ENCODE measurements at regions not wholly inside any gene's neighbourhood (a gene's known extent, or its start where the extent isn't known, plus 50 kb on each side); places are given as distances from the start of the nearest gene placed in this dataset.
"Not testable (repeated sequence)": the region's sequence is repeated elsewhere in the genome, so short reads cannot be mapped to it uniquely, and the experiment has no call there.

DNA sequence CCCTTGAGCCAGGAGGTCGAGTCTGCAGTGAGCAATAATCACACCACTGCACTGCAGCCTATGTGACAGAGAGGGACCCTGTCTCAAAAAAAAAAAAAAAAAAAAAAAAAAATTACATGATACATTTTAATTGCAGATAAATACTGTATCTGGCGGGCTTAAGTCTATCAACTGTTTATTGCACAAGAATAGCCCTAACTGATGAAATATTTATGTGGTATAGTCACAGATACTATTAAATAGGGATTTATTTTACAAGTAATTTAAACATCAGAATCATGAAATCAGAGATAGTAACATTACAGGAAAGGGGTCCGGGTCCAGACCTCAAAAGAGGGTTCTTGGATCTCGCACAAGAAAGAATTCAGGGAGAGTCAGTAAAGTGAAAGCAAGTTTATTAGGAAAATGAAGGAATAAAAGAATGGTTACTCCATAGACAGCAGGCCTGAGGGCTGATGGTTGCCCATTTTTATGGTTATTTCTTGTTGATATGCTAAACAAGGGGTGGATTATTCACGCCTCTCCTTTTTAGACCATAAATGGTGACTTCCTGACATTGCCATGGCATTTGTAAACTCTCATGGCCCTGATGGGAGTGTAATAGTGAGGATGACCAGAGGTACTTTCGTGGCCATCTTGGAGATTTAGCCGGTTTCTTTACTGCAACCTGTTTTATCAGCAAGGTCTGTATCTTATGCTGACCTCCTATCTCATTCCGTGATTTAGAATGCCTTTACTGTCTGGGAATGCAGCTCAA, 166.6 kb downstream of the PMAIP1 start:
- Histone ChIP-seq H3K18ac (ENCODE audit: low read length) (no peak overlapping the region), H2BK120ac (ENCODE audit: low read depth, low read length) (no peak overlapping the region), H4K8ac (ENCODE audit: low read depth, low read length) (no peak overlapping the region), H3K4me3 (ENCODE audit: low read length) (no peak overlapping the region), H2BK5ac (ENCODE audit: low read length) (no peak overlapping the region), H2BK15ac (replicated peaks; ENCODE audit: low read depth) (no peak overlapping the region), H4K5ac (ENCODE audit: low read length) (no peak overlapping the region), H3K56ac (ENCODE audit: low read length) (no peak overlapping the region), H3K27ac (ENCODE audit: low read depth, low read length) (no peak overlapping the region), H3K23ac (ENCODE audit: low read length) (no peak overlapping the region), H3K36me3 (ENCODE audit: control insufficient read depth, insufficient read depth, low read length) (no peaks in the 10 kb centered on the region), H3K79me1 (ENCODE audit: low read length) (no peaks in the 10 kb centered on the region), H3K4ac (ENCODE audit: low read depth, low read length) (no peak overlapping the region), H3K4me1 (ENCODE audit: control insufficient read depth, low read depth, low read length) (no peaks in the 10 kb centered on the region), H3K9ac (ENCODE audit: low read length) (no peak overlapping the region), H2AK5ac (ENCODE audit: low read length) (no peak overlapping the region), H3K27me3 (ENCODE audit: insufficient read depth, low read length, poor library complexity) (no peaks in the 10 kb centered on the region), H3K79me2 (ENCODE audit: control insufficient read depth, insufficient read depth, low read length) (no peaks in the 10 kb centered on the region), H3K4me2 (ENCODE audit: low read length) (no peak overlapping the region)
- WGBS (ENCODE audit: extremely low coverage, insufficient coverage, low lambda C conversion rate), result no CpG with 5 or more reads among the region's 8 CpGs
- peak; percentile 59 for DNase-seq

DNA sequence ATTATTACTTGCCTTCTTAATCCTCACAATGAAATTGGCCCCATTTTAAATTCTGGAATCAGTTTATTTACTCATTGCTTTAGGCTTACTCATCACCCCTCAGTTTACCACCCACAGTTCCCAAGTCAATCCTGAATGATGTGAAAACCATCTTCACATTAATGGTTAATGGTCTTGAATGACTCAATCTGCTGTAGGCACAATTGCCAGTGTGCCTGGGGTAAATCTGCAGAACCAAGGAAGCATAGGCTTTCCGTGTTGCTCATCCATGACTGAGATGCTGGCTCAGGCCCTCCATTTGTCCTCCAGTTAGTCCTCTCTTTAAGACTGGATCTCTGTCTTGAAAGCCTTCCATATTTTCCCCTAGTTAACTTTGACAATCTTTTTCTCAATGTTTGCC, 164.5 kb downstream of the PMAIP1 start:
- Histone ChIP-seq H3K27me3 (ENCODE audit: insufficient read depth, low read length, poor library complexity) (no peaks in the 10 kb centered on the region), H4K8ac (ENCODE audit: low read depth, low read length) (no peak overlapping the region), H2BK5ac (ENCODE audit: low read length) (no peak overlapping the region), H3K27ac (ENCODE audit: low read depth, low read length) (no peak overlapping the region), H3K9ac (ENCODE audit: low read length) (no peak overlapping the region), H3K79me1 (ENCODE audit: low read length) (no peaks in the 10 kb centered on the region), H3K4me2 (ENCODE audit: low read length) (no peak overlapping the region), H2BK120ac (ENCODE audit: low read depth, low read length) (no peak overlapping the region), H3K18ac (ENCODE audit: low read length) (no peak overlapping the region), H3K79me2 (ENCODE audit: control insufficient read depth, insufficient read depth, low read length) (no peaks in the 10 kb centered on the region), H3K4me3 (ENCODE audit: low read length) (no peak overlapping the region), H3K4me1 (ENCODE audit: control insufficient read depth, low read depth, low read length) (no peaks in the 10 kb centered on the region), H3K36me3 (ENCODE audit: control insufficient read depth, insufficient read depth, low read length) (no peaks in the 10 kb centered on the region), H4K5ac (ENCODE audit: low read length) (no peak overlapping the region), H3K56ac (ENCODE audit: low read length) (no peak overlapping the region), H2BK15ac (replicated peaks; ENCODE audit: low read depth) (no peak overlapping the region), H3K4ac (ENCODE audit: low read depth, low read length) (no peak overlapping the region), H2AK5ac (ENCODE audit: low read length) (no peak overlapping the region), H3K23ac (ENCODE audit: low read length) (no peak overlapping the region)
- DNase-seq, result no peak
- WGBS (ENCODE audit: extremely low coverage, insufficient coverage, low lambda C conversion rate), result no CpG with 5 or more reads among the region's 1 CpG

DNA sequence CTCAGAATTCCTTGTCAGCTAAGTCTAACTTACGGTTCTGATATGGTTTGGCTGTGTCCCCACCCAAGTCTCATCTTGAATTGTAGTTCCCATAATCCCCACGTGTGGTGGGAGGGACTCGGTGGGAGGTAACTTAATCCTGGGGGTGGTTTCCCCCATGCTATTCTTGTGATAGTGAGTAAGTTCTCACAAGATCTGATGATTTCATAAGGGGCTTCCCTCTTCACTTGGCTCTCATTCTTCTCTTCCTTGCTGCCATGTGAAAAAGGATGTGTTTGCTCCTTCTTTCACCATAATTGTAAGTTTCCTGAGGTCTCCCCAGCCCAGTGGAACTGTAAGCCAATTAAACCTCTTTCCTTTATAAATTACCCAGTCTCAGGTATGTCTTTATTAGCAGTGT, 163.0 kb downstream of the PMAIP1 start:
- WGBS (ENCODE audit: extremely low coverage, insufficient coverage, low lambda C conversion rate), result no CpG with 5 or more reads among the region's 3 CpGs
- H2BK5ac ChIP-seq (ENCODE audit: low read length); H3K4me3 ChIP-seq (ENCODE audit: low read length); H3K36me3 ChIP-seq (ENCODE audit: control insufficient read depth, insufficient read depth, low read length); H3K18ac ChIP-seq (ENCODE audit: low read length); H2BK120ac ChIP-seq (ENCODE audit: low read depth, low read length); H3K56ac ChIP-seq (ENCODE audit: low read length); H3K79me1 ChIP-seq (ENCODE audit: low read length); H2BK15ac ChIP-seq (replicated peaks; ENCODE audit: low read depth); H2AK5ac ChIP-seq (ENCODE audit: low read length); H4K8ac ChIP-seq (ENCODE audit: low read depth, low read length); DNase-seq; H3K27ac ChIP-seq (ENCODE audit: low read depth, low read length); H3K27me3 ChIP-seq (ENCODE audit: insufficient read depth, low read length, poor library complexity); H4K5ac ChIP-seq (ENCODE audit: low read length); H3K4ac ChIP-seq (ENCODE audit: low read depth, low read length); H3K9ac ChIP-seq (ENCODE audit: low read length); H3K79me2 ChIP-seq (ENCODE audit: control insufficient read depth, insufficient read depth, low read length); H3K4me2 ChIP-seq (ENCODE audit: low read length); H3K4me1 ChIP-seq (ENCODE audit: control insufficient read depth, low read depth, low read length); H3K23ac ChIP-seq (ENCODE audit: low read length): not testable (repeated sequence)

DNA sequence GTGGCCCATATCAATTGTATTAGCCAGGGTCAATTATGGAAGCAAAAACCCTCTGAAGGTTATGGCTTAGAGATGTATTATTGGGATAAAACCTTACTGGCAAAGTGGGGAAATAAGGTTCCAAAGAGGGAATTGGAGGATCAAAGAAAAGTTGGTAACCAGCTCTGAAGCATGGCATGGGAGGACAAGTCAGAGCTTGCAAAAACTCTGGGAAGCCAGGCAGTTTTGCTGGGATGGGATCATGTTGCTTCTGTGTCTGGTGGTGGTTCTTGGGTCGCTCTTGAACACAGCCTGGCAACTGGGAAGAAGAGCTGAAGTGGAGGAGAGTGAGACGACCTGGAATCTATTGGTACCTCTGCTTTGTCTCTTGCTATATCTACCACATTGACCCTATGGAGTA, 162.6 kb downstream of the PMAIP1 start:
- no peaks in the 10 kb centered on the region for H3K4me1 ChIP-seq (ENCODE audit: control insufficient read depth, low read depth, low read length)
- H2BK120ac ChIP-seq (ENCODE audit: low read depth, low read length), result no peak overlapping the region
- no peak overlapping the region for H3K56ac ChIP-seq (ENCODE audit: low read length)
- no peak overlapping the region for H4K5ac ChIP-seq (ENCODE audit: low read length)
- H2BK15ac ChIP-seq (replicated peaks; ENCODE audit: low read depth), result no peak overlapping the region
- H3K36me3 ChIP-seq (ENCODE audit: control insufficient read depth, insufficient read depth, low read length), result no peaks in the 10 kb centered on the region
- H3K4ac ChIP-seq (ENCODE audit: low read depth, low read length), result no peak overlapping the region
- H4K8ac ChIP-seq (ENCODE audit: low read depth, low read length), result no peak overlapping the region
- H3K4me3 ChIP-seq (ENCODE audit: low read length), result no peak overlapping the region
- no peaks in the 10 kb centered on the region for H3K79me1 ChIP-seq (ENCODE audit: low read length)
- no peaks in the 10 kb centered on the region for H3K79me2 ChIP-seq (ENCODE audit: control insufficient read depth, insufficient read depth, low read length)
- no peak overlapping the region for H3K18ac ChIP-seq (ENCODE audit: low read length)
- no peak for DNase-seq
- H2AK5ac ChIP-seq (ENCODE audit: low read length), result no peak overlapping the region
- H3K9ac ChIP-seq (ENCODE audit: low read length), result no peak overlapping the region
- WGBS (ENCODE audit: extremely low coverage, insufficient coverage, low lambda C conversion rate), result no CpG with 5 or more reads among the region's 2 CpGs
- no peaks in the 10 kb centered on the region for H3K27me3 ChIP-seq (ENCODE audit: insufficient read depth, low read length, poor library complexity)
- no peak overlapping the region for H3K4me2 ChIP-seq (ENCODE audit: low read length)
- H3K27ac ChIP-seq (ENCODE audit: low read depth, low read length), result no peak overlapping the region
- H3K23ac ChIP-seq (ENCODE audit: low read length), result no peak overlapping the region
- no peak overlapping the region for H2BK5ac ChIP-seq (ENCODE audit: low read length)

DNA sequence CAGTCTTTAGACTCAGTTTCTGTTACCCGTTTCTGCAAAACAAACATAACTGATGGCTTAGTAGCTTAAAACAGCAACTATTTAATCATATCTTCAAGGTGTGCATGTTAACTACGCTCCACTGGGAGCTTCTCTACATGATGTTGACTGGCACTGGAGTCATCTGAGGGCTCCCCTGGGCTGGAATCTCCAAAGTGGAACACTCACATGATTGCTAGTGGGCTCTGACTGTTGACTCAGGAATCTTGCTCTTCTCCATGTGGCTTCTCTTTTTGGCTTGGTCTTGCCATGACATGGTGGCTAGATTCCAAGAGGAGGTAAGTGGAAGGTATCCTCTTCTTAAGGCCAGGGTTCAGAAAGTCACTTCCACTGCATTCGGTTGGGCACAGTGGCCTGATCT, 160.8 kb downstream of the PMAIP1 start:
- Histone ChIP-seq H2BK120ac (ENCODE audit: low read depth, low read length) (no peak overlapping the region), H3K4me3 (ENCODE audit: low read length) (no peak overlapping the region), H4K5ac (ENCODE audit: low read length) (no peak overlapping the region), H3K4me2 (ENCODE audit: low read length) (no peak overlapping the region), H3K18ac (ENCODE audit: low read length) (no peak overlapping the region), H3K27me3 (ENCODE audit: insufficient read depth, low read length, poor library complexity) (no peaks in the 10 kb centered on the region), H3K56ac (ENCODE audit: low read length) (no peak overlapping the region), H2BK15ac (replicated peaks; ENCODE audit: low read depth) (no peak overlapping the region), H3K23ac (ENCODE audit: low read length) (no peak overlapping the region), H3K4ac (ENCODE audit: low read depth, low read length) (no peak overlapping the region), H3K4me1 (ENCODE audit: control insufficient read depth, low read depth, low read length) (no peaks in the 10 kb centered on the region), H3K27ac (ENCODE audit: low read depth, low read length) (no peak overlapping the region), H3K79me1 (ENCODE audit: low read length) (no peaks in the 10 kb centered on the region), H4K8ac (ENCODE audit: low read depth, low read length) (no peak overlapping the region), H2BK5ac (ENCODE audit: low read length) (no peak overlapping the region), H3K9ac (ENCODE audit: low read length) (no peak overlapping the region), H3K79me2 (ENCODE audit: control insufficient read depth, insufficient read depth, low read length) (no peaks in the 10 kb centered on the region), H3K36me3 (ENCODE audit: control insufficient read depth, insufficient read depth, low read length) (no peaks in the 10 kb centered on the region), H2AK5ac (ENCODE audit: low read length) (no peak overlapping the region)
- no peak for DNase-seq
- WGBS (ENCODE audit: extremely low coverage, insufficient coverage, low lambda C conversion rate), result no CpG with 5 or more reads among the region's 3 CpGs

DNA sequence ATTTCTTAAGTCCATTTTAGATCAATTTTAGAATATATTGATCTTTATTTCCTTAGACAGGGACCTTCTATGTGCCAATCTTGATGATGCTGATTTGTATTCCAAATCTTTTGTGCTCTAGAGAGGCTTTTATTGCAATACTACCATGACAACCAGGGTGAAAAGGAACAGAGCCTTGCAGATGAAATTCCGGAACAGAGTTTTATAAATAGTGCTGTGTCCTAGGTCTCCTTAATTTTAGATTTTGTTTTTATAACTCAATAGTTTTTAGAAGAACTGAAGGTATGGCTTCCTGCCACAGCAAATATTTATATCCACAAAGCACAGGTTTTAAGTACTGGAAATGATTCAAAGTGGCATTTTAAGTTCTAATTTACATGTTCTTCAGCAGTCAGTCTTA, 160.2 kb downstream of the PMAIP1 start:
- no CpG with 5 or more reads among the region's 1 CpG for WGBS (ENCODE audit: extremely low coverage, insufficient coverage, low lambda C conversion rate)
- DNase-seq, result no peak
- no peak overlapping the region for H2AK5ac ChIP-seq (ENCODE audit: low read length)

More for the DNA sequence above, 160.2 kb downstream of the PMAIP1 start:
- no peak overlapping the region for H2BK120ac ChIP-seq (ENCODE audit: low read depth, low read length)
- no peak overlapping the region for H3K4me3 ChIP-seq (ENCODE audit: low read length)
- H3K23ac ChIP-seq (ENCODE audit: low read length), result no peak overlapping the region
- no peak overlapping the region for H4K8ac ChIP-seq (ENCODE audit: low read depth, low read length)
- H3K36me3 ChIP-seq (ENCODE audit: control insufficient read depth, insufficient read depth, low read length), result no peaks in the 10 kb centered on the region
- H3K56ac ChIP-seq (ENCODE audit: low read length), result no peak overlapping the region
- no peak overlapping the region for H2BK15ac ChIP-seq (replicated peaks; ENCODE audit: low read depth)
- H3K18ac ChIP-seq (ENCODE audit: low read length), result no peak overlapping the region
- no peaks in the 10 kb centered on the region for H3K79me2 ChIP-seq (ENCODE audit: control insufficient read depth, insufficient read depth, low read length)
- H3K4ac ChIP-seq (ENCODE audit: low read depth, low read length), result no peak overlapping the region
- H4K5ac ChIP-seq (ENCODE audit: low read length), result no peak overlapping the region
- H3K4me2 ChIP-seq (ENCODE audit: low read length), result no peak overlapping the region
- no peaks in the 10 kb centered on the region for H3K79me1 ChIP-seq (ENCODE audit: low read length)
- no peaks in the 10 kb centered on the region for H3K4me1 ChIP-seq (ENCODE audit: control insufficient read depth, low read depth, low read length)
- no peak overlapping the region for H3K27ac ChIP-seq (ENCODE audit: low read depth, low read length)
- H2BK5ac ChIP-seq (ENCODE audit: low read length), result no peak overlapping the region
- no peak overlapping the region for H3K9ac ChIP-seq (ENCODE audit: low read length)
- H3K27me3 ChIP-seq (ENCODE audit: insufficient read depth, low read length, poor library complexity), result no peaks in the 10 kb centered on the region
